Activated T-cell treated with anti-CD3 and anti-CD28 coated beads, Interleukin-2, amount 50 U/mL, for 4 hours (primary cell): ENCODE measurements at regions not wholly inside any gene's neighbourhood (a gene's known extent, or its start where the extent isn't known, plus 50 kb on each side); places are given as distances from the start of the nearest gene placed in this dataset.
"Not testable (repeated sequence)": the region's sequence is repeated elsewhere in the genome, so short reads cannot be mapped to it uniquely, and the experiment has no call there.

Experiments
- ATAC-seq, 2 donors: fragments of 200-7000 bp; cut with Tn5 transposase; one replicate each; pipeline ENCODE4 v1.10.0; 2021
- DNase-seq: peaks from one replicate; pipeline ENCODE4 v3.0.0-alpha.2; 2020
- H3K27me3 Mint-ChIP-seq: one replicate; pipeline ENCODE4 v1.8.0; 2021; ENCODE audit warnings: low read depth, mixed read lengths
- H3K36me3 Mint-ChIP-seq: one replicate; pipeline ENCODE4 v1.8.0; 2022; ENCODE audit warnings: mixed read lengths; ENCODE audit not compliant: insufficient read depth
- H3K4me1 Mint-ChIP-seq: one replicate; pipeline ENCODE4 v1.8.0; 2021; ENCODE audit warnings: low read depth, mixed read lengths
- H3K4me3 Mint-ChIP-seq: one replicate; pipeline ENCODE4 v1.8.0; 2021; ENCODE audit warnings: mild to moderate bottlenecking, moderate library complexity, mixed read lengths
- H3K9me3 Mint-ChIP-seq: one replicate; pipeline ENCODE4 v1.8.0; 2021; ENCODE audit warnings: mixed read lengths

DNA sequence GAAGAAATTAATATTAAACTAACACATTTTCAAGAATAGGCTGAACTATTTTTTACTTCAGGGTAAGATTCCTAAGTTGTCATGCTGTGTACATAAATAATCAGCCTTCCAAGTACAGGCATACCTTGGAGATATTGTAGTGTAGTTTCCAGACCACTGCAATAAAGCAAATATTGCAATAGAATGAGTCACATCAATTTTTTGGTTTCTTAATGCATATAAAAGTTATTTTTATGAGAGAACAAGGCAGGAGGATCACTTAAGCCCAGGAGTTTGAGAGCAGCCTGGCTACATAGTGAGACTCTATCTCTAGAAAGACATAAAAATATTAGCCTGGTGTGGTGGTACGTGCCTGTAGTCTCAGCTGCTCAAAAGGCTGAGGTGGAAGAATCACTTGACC lies 511.5 kb downstream of the UQCRFS1 start:
- no peak overlapping the region for H3K4me3 Mint-ChIP-seq
- no peaks in the 10 kb centered on the region for H3K4me1 Mint-ChIP-seq
- H3K27me3 Mint-ChIP-seq, result no peaks in the 10 kb centered on the region
- DNase-seq, result no peak
- H3K36me3 Mint-ChIP-seq, result no peaks in the 10 kb centered on the region
- no peak for ATAC-seq
- H3K9me3 Mint-ChIP-seq, result no peaks in the 10 kb centered on the region

DNA sequence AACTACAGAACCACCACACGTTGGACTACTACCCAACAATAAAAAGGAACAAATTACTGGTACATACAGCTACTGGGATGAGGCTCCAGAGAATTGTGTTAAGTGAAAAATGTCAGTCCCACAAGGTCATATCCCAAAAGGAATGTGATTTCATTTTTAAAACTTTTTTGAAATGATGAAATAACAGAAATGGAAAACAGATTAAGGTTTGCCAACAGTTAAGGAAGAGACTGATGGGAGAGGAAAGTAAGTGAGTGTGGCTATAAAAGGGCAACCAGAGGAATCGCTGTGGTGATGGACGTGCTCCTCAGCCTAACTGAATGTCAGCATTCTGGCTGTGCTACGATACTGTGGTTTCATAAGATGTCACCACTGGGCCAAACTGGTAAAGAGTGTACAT lies 512.8 kb downstream of the UQCRFS1 start:
- ATAC-seq (no peak), DNase-seq (no peak)
- no peak overlapping the region for H3K4me3 Mint-ChIP-seq
- H3K27me3 Mint-ChIP-seq, result no peaks in the 10 kb centered on the region
- no peaks in the 10 kb centered on the region for H3K9me3 Mint-ChIP-seq
- H3K36me3 Mint-ChIP-seq, result no peaks in the 10 kb centered on the region
- no peaks in the 10 kb centered on the region for H3K4me1 Mint-ChIP-seq

DNA sequence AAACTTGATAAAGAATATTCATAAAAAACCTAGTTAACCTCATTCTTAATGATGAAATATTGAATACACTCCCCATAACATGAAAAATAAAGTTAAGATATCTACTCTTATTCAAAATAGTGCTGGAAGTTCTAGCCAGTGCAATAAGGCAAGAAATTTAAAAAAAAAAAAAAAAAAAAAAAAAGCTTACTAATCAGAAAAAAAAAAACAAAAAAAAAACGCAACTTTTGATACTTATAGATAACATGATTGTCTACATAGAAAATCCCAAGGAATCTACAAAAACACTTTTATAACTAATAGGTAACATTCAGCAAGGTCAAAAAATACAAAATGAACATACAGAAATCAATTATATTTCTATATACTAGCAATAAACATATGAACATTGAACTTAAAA lies 515.6 kb downstream of the UQCRFS1 start:
- peaks cover 5% of the 10 kb centered on the region for H3K27me3 Mint-ChIP-seq
- ATAC-seq, result no peak
- H3K9me3 Mint-ChIP-seq, result peaks cover 3% of the 10 kb centered on the region
- no peaks in the 10 kb centered on the region for H3K36me3 Mint-ChIP-seq
- no peak for DNase-seq
- H3K4me1 Mint-ChIP-seq, result no peaks in the 10 kb centered on the region
- H3K4me3 Mint-ChIP-seq, result no peak overlapping the region

DNA sequence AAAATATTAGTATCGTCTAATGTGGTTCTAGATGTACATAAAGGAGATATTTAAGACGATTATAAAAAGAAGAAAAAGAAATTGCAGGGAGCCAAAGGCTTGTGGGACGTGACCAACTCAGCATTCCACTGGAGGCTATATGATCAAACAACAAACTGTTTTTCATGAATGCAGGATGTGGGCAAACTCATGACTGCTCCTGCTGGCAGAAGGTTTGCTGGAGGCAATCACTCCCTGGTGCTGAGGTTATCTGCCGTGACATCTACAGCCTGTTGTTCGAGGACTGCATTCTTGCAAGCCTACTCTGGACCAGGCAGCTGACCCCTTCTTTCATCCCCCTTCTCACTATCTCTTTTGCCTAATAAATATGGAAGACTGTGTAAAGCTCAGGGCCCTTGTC lies 518.1 kb downstream of the UQCRFS1 start:
- DNase-seq (no peak), ATAC-seq (no peak)
- no peak overlapping the region for H3K4me3 Mint-ChIP-seq
- H3K4me1 Mint-ChIP-seq, result no peaks in the 10 kb centered on the region
- no peaks in the 10 kb centered on the region for H3K36me3 Mint-ChIP-seq
- peaks cover 5% of the 10 kb centered on the region for H3K27me3 Mint-ChIP-seq
- peaks cover 11% of the 10 kb centered on the region for H3K9me3 Mint-ChIP-seq

DNA sequence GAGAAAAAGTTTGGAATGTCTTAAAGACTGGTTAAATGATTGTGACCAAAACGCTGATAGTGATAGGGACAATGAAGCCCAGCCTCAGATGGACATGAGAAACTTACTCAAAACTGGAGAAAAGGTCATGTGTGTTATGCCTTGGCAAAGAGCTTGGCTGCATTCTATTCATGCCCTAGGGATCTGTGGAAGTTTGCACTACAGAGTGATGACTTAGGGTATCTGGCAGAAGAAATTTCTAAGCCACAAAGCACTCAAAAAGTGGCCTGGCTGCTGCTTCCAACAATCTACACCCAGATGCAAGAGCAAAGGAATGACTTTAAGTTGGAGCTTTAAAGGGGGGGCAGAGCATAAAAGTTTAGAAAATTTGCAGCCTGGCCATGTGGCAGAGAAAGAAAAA lies 521.3 kb downstream of the UQCRFS1 start:
- no peaks in the 10 kb centered on the region for H3K36me3 Mint-ChIP-seq
- peaks cover 12% of the 10 kb centered on the region for H3K9me3 Mint-ChIP-seq
- no peak for ATAC-seq
- H3K27me3 Mint-ChIP-seq, result peaks cover 5% of the 10 kb centered on the region
- no peak overlapping the region for H3K4me3 Mint-ChIP-seq
- no peak for DNase-seq
- no peaks in the 10 kb centered on the region for H3K4me1 Mint-ChIP-seq

DNA sequence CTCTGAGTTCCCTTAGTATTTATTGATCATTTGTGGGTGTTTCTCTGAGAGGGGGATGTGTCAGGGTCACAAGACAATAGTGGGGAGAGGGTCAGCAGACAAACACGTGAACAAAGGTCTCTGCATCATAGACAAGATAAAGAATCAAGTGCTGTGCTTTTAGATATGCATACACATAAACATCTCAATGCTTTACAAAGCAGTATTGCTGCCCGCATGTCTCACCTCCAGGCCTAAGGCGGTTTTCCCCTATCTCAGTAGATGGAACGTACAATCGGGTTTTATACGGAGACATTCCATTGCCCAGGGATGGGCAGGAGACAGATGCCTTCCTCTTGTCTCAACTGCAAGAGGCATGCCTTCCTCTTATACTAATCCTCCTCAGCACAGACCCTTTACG lies 523.5 kb downstream of the UQCRFS1 start:
- not testable (repeated sequence) for H3K4me3 Mint-ChIP-seq, DNase-seq, ATAC-seq, H3K36me3 Mint-ChIP-seq, H3K27me3 Mint-ChIP-seq, H3K4me1 Mint-ChIP-seq
- peaks cover 18% of the 10 kb centered on the region for H3K9me3 Mint-ChIP-seq

DNA sequence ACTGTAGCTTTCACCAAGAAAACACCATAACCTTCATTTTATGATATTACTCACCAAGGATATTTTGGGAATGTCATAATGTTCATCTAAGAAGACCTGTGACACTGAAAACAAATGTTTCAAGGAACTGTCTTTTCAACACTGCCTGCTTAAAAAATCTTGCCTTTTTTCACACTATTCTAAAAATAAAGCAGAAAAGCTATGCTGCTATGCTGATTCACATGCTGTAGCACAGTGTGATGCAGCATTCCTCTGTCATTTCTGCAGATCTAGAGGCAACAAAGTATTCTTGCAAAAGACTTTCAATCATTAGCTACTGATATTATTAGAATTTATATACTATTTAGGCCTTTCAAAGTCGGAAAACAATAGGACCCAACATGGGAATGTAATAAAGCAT lies 525.7 kb downstream of the UQCRFS1 start:
- Mint-ChIP-seq H3K36me3 (no peaks in the 10 kb centered on the region), H3K9me3 (peaks cover 15% of the 10 kb centered on the region), H3K4me1 (no peaks in the 10 kb centered on the region), H3K27me3 (no peaks in the 10 kb centered on the region), H3K4me3 (no peak overlapping the region)
- DNase-seq (no peak), ATAC-seq (no peak)

DNA sequence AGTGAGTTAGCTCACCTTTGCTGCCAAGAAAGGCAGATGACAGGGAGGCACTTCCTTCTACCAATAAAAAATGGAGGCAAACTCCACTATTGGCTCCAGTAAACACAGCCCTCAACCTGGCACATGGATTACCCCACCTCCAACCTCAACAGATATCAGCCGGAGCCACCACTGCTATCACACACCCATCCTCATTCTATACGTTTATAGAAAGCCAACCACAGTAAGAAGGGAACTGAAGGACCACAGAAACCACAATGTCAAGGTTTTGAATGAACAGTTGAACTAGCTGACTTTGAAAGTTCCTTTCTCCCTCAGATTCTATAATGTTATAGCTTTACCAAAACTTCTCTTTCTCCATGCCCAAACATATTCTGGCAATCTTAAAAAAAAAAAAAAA lies 526.2 kb downstream of the UQCRFS1 start:
- Mint-ChIP-seq H3K4me3 (no peak overlapping the region), H3K36me3 (no peaks in the 10 kb centered on the region), H3K9me3 (peaks cover 14% of the 10 kb centered on the region), H3K4me1 (no peaks in the 10 kb centered on the region), H3K27me3 (no peaks in the 10 kb centered on the region)
- no peak for DNase-seq
- no peak for ATAC-seq

DNA sequence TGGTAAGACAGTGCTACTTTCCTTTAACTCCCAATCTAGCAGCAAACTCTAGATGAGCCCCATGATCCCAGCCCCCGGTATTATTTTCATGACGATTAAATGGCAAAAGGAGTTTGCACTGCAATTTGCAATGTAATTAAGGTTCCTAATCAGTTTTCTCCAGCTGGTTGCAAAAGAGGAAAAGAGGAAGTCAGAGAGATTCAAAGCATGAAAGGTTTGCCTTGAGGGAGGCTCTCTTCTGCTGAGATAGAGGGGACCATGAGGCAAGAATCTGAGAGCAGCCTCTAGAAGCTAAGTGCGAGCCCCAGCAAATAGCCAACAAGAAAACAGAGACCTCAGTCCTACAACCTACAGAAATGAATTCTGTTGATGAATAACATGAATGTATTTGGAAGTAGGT lies 527.1 kb downstream of the UQCRFS1 start:
- no peak overlapping the region for H3K4me3 Mint-ChIP-seq
- H3K9me3 Mint-ChIP-seq, result peaks cover 7% of the 10 kb centered on the region
- no peaks in the 10 kb centered on the region for H3K4me1 Mint-ChIP-seq
- no peaks in the 10 kb centered on the region for H3K36me3 Mint-ChIP-seq
- no peaks in the 10 kb centered on the region for H3K27me3 Mint-ChIP-seq
- DNase-seq (no peak), ATAC-seq (no peak)

DNA sequence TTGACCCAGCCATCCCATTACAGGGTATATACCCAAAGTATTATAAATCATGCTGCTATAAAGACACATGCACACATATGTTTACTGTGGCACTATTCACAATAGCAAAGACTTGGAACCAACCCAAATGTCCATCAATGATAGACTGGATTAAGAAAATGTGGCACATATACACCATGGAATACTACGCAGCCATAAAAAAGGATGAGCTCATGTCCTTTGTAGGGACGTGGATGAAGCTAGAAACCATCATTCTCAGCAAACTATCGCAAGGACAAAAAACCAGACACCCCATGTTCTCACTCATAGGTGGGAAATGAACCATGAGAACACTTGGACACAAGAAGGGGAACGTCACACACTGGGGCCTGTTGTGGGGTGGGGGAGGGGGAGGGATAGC lies 527.9 kb downstream of the UQCRFS1 start:
- H3K4me1 Mint-ChIP-seq, H3K36me3 Mint-ChIP-seq, H3K27me3 Mint-ChIP-seq, ATAC-seq, H3K4me3 Mint-ChIP-seq, H3K9me3 Mint-ChIP-seq, DNase-seq: not testable (repeated sequence)

DNA sequence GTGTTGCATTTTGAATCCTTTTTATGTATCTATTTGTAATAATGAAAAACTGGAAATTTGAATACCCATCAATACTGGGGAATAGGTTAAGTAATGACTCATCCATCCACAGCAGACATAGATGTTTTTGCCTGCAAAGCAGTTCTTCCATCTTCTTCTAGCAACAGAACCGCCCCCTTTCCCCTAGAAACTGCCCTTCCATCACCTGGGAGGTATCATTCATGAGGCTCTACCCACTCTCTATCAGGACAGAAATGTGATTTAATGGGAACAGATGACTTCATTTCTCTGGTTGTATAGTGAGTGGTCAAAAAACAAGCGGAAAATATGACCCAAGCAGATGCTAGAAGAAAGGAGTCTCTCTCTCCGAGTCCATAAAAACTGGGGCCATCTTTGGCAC lies 532.8 kb downstream of the UQCRFS1 start:
- H3K36me3 Mint-ChIP-seq, result no peaks in the 10 kb centered on the region
- no peak for ATAC-seq
- H3K9me3 Mint-ChIP-seq, result peaks cover 8% of the 10 kb centered on the region
- no peak for DNase-seq
- no peaks in the 10 kb centered on the region for H3K27me3 Mint-ChIP-seq
- H3K4me1 Mint-ChIP-seq, result no peaks in the 10 kb centered on the region
- H3K4me3 Mint-ChIP-seq, result no peak overlapping the region

DNA sequence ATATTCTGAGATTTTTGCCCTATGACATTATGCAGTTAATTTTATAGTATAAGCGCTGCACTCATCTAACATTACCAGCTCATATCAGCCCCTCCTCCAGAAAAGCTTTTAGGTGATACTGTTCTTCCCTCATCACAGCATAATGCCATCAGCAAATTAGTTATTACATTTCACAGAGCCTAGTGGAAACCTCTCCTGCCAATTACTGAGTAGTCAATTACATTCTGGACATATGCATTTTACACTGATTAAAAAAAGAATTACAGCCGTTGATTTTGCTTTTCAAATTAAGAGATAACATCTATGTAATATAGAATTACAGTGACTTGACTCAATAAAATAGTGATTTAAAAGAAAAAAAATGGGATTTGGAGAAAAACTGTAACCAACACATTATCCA lies 542.1 kb downstream of the UQCRFS1 start:
- peaks cover 38% of the 10 kb centered on the region for H3K9me3 Mint-ChIP-seq
- H3K36me3 Mint-ChIP-seq, result no peaks in the 10 kb centered on the region
- DNase-seq, result no peak
- H3K4me1 Mint-ChIP-seq, result no peaks in the 10 kb centered on the region
- no peak overlapping the region for H3K4me3 Mint-ChIP-seq
- no peaks in the 10 kb centered on the region for H3K27me3 Mint-ChIP-seq
- no peak for ATAC-seq

DNA sequence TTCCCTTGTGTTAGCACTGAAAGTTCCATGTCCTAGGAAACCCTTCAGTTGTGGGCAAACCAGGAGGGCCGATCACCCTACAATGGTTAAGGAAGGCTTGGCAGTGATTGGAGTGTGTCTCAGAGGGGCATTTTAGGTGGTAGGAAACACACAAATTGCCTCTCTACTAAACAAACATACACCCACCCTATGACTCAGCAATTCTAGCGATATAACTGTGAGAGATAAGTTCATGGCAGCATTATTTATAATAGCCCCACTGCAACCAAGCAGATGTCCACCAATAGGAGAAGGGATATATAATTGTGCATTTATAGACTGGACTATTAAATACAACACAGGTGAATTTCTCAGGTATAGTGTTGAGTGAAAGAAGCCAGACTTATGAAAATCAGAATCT lies 543.1 kb downstream of the UQCRFS1 start:
- Mint-ChIP-seq H3K27me3 (no peaks in the 10 kb centered on the region), H3K9me3 (peaks cover 32% of the 10 kb centered on the region), H3K4me3 (no peak overlapping the region), H3K36me3 (no peaks in the 10 kb centered on the region), H3K4me1 (no peaks in the 10 kb centered on the region)
- DNase-seq, result no peak
- ATAC-seq, result no peak

DNA sequence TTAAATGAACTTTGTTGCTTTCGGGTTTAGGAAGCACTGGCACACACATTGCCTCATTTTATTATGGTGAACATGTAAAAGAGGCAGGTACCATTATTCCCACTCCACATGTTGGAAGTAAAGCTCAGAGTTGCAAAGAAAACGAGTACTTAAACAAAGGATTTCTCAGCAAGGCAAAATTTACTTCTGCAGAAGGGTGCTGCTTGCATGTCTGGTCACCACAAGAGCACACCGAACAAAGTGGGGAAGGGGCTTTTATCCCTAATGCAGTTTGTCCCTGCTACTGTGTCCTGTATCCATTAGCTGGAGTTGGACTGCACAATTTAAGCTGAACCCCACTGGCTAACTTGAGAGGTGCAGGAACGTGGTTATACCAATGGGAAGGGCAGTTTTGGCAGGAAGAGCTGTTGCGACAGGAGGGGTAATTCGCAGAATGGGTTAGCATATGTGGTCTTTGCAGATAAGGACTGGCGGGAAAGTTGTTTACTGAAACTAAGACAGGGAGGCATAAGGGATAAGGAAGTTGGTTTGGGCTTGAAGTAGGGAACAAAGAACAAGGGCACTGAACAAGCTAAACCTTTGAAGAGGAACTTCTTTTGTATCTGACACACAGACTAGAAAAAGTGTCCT lies 545.5 kb downstream of the UQCRFS1 start:
- ATAC-seq, result no peak
- peaks cover 31% of the 10 kb centered on the region for H3K9me3 Mint-ChIP-seq
- DNase-seq, result no peak
- H3K36me3 Mint-ChIP-seq, result no peaks in the 10 kb centered on the region
- H3K4me1 Mint-ChIP-seq, result no peaks in the 10 kb centered on the region
- no peaks in the 10 kb centered on the region for H3K27me3 Mint-ChIP-seq
- H3K4me3 Mint-ChIP-seq, result no peak overlapping the region

DNA sequence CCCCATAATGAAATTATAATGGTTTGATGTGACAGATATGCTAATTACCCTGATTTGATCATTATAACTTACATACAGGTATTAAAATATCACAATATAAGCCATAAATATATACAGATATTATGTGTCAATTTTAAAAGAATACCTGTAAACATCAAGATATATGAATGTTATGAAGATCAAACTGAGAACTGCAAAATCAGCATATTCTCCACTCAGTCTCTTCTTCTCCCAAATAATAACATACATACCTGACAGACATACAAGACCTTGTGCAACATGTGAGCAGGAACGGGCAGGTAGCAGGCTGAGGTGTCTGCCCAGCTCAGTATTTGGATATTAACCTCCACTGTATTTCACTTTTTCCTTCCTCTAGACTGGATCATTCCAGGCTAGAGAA lies 547.2 kb downstream of the UQCRFS1 start:
- no peaks in the 10 kb centered on the region for H3K4me1 Mint-ChIP-seq
- H3K4me3 Mint-ChIP-seq, result no peak overlapping the region
- H3K9me3 Mint-ChIP-seq, result peaks cover 27% of the 10 kb centered on the region
- no peaks in the 10 kb centered on the region for H3K36me3 Mint-ChIP-seq
- no peaks in the 10 kb centered on the region for H3K27me3 Mint-ChIP-seq
- no peak for ATAC-seq
- no peak for DNase-seq

DNA sequence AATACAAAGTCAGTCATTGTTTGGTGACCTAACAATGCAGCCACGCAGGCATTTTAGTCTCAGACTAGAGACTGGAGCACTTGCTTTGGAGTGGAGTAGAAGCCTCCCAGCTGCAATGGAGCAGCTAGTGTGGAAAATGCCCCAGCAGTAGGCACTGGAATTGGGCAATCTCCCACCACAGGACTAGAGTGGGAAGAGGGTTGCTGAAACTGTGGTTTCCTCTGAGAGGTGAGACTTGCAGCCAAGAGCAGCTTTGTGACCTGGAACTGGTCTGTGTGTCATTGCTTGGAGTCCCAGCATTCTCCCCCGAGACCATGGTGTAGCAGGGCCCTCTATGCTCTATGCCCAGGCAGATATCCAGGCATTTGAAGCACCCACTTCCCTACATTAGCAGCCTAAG lies 556.3 kb downstream of the UQCRFS1 start:
- no peaks in the 10 kb centered on the region for H3K4me1 Mint-ChIP-seq
- ATAC-seq, result no peak
- no peak overlapping the region for H3K4me3 Mint-ChIP-seq
- DNase-seq, result no peak
- H3K9me3 Mint-ChIP-seq, result peaks cover 27% of the 10 kb centered on the region
- no peaks in the 10 kb centered on the region for H3K27me3 Mint-ChIP-seq
- no peaks in the 10 kb centered on the region for H3K36me3 Mint-ChIP-seq
